ENCODE measurements at regions not wholly inside any gene's neighbourhood (a gene's known extent, or its start where the extent isn't known, plus 50 kb on each side); places are given as distances from the start of the nearest gene placed in this dataset.

GRCh38 chr2:239579524-239580198 is 178.8 kb upstream of the HDAC4 start:
- DNase-seq: no peak

- DNase-seq: no peak
Observed at GRCh38 chr2:239579081-239579480, 178.3 kb upstream of the HDAC4 start.

- DNase-seq: no peak
Observed at GRCh38 chr2:239578381-239578780, 177.6 kb upstream of the HDAC4 start.

- no peak for DNase-seq
Observed at GRCh38 chr2:239577935-239578334, 177.1 kb upstream of the HDAC4 start.

- no peak for DNase-seq
Observed at GRCh38 chr2:239576784-239577685, 176.2 kb upstream of the HDAC4 start.

- DNase-seq: no peak
Observed at GRCh38 chr2:239575931-239576445, 175.2 kb upstream of the HDAC4 start.

GRCh38 chr2:239574434-239575156 is 173.8 kb upstream of the HDAC4 start:
- DNase-seq: no peak

- no peak for DNase-seq
Observed at GRCh38 chr2:239574054-239574433, 173.2 kb upstream of the HDAC4 start.

- no peak for DNase-seq
Observed at GRCh38 chr2:239570971-239571520, 170.2 kb upstream of the HDAC4 start.

GRCh38 chr2:239570216-239570925 is 169.6 kb upstream of the HDAC4 start:
- DNase-seq: no peak

GRCh38 chr2:239569401-239570090 is 168.7 kb upstream of the HDAC4 start:
- DNase-seq: no peak

- DNase-seq: no peak
Observed at GRCh38 chr2:239568601-239569000, 167.8 kb upstream of the HDAC4 start.

GRCh38 chr2:239567786-239568185 is 167.0 kb upstream of the HDAC4 start:
- no peak for DNase-seq

- no peak for DNase-seq
Observed at GRCh38 chr2:239566995-239567568, 166.3 kb upstream of the HDAC4 start.

GRCh38 chr2:239566162-239566994 is 165.6 kb upstream of the HDAC4 start:
- DNase-seq: no peak

- no peak for DNase-seq
Observed at GRCh38 chr2:239564587-239564986, 163.8 kb upstream of the HDAC4 start.

GRCh38 chr2:239563561-239563960 is 162.7 kb upstream of the HDAC4 start:
- no peak for DNase-seq

GRCh38 chr2:239561446-239562001 is 160.7 kb upstream of the HDAC4 start:
- no peak for DNase-seq

GRCh38 chr2:239559417-239560261 is 158.8 kb upstream of the HDAC4 start:
- DNase-seq: no peak

Measured in CD4-positive, alpha-beta T cell treated with Interleukin-10 for 1 hour (primary cell).